Left ventricle myocardium inferior (tissue), 1 donor: ENCODE measurements at regions not wholly inside any gene's neighbourhood (a gene's known extent, or its start where the extent isn't known, plus 50 kb on each side); places are given as distances from the start of the nearest gene placed in this dataset.

Source experiments
- DNase-seq: peaks from one replicate; pipeline ENCODE4 v3.0.0-alpha.2; 2020
- H3K27ac ChIP-seq: fragments of 200-600 bp; replicated peaks from 2 replicates; pipeline ENCODE4 v1.8.0; 2021
- H3K27me3 ChIP-seq: fragments of 200-600 bp; 2 replicates; pipeline ENCODE4 v1.8.0; 2021; ENCODE audit warnings: low read depth
- H3K36me3 ChIP-seq: fragments of 200-600 bp; 2 replicates; pipeline ENCODE4 v1.8.0; 2021
- H3K4me1 ChIP-seq: fragments of 200-600 bp; 2 replicates; pipeline ENCODE4 v1.8.0; 2021
- H3K4me3 ChIP-seq: fragments of 200-600 bp; 2 replicates; pipeline ENCODE4 v1.8.0; 2021; ENCODE audit warnings: mild to moderate bottlenecking, moderate library complexity
- H3K9me3 ChIP-seq: fragments of 200-600 bp; replicated peaks from 2 replicates; pipeline ENCODE4 v1.8.0; 2021
- CTCF ChIP-seq: fragments of 200-600 bp; IDR thresholded peaks from 2 replicates; pipeline ENCODE4 v1.8.0; 2021; ENCODE audit warnings: antibody characterized with exemption, mild to moderate bottlenecking, borderline replicate concordance
- intact Hi-C: fragments of 100-400 bp; cut with micrococcal nuclease; formaldehyde crosslinking; loops from one replicate; pipeline ENCODE4 v1.11.0; 2022
- donor health status: DM: no; HTN: yes; CAD: no; lungs with severe emphysema.

- no peak for TF ChIP-seq CTCF
- no peak for DNase-seq
- Histone ChIP-seq H3K27me3 (no peaks in the 10 kb centered on the region), H3K9me3 (no peaks in the 10 kb centered on the region), H3K4me1 (no peaks in the 10 kb centered on the region), H3K27ac (no peak overlapping the region), H3K4me3 (no peak overlapping the region), H3K36me3 (no peaks in the 10 kb centered on the region)
- intact Hi-C loops: no loop called here
These were observed 78.2 kb downstream of the MSL3 start for GRCh38 chrX:11836284-11836683.

DNA sequence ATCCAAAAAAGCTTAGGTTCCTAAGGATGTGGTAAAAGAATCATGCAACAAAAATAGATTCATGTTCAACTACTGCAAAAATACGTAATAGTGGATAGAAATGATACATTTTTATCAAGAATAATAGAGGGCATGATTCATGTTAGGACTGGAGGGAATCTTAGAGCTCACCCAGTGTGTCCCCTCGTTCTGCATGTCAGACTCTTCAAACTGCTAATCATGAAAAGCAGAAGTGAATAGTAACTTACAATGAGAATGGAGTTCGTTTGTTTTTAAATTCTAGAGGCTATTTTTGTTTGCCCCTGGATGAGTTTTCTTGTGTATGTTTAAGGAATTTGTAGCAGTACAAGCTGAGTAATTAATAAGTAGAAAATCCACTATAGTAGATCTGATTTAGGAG lies 79.4 kb downstream of the MSL3 start:
- Histone ChIP-seq H3K4me3 (no peak overlapping the region), H3K4me1 (no peaks in the 10 kb centered on the region), H3K27me3 (no peaks in the 10 kb centered on the region), H3K9me3 (no peaks in the 10 kb centered on the region), H3K27ac (no peak overlapping the region), H3K36me3 (no peaks in the 10 kb centered on the region)
- no peak for TF ChIP-seq CTCF
- no peak for DNase-seq
- intact Hi-C loops: no loop called here

- Histone ChIP-seq H3K27ac (no peak overlapping the region), H3K36me3 (no peaks in the 10 kb centered on the region), H3K27me3 (no peaks in the 10 kb centered on the region), H3K4me3 (no peak overlapping the region), H3K9me3 (no peaks in the 10 kb centered on the region), H3K4me1 (no peaks in the 10 kb centered on the region)
- no peak for DNase-seq
- intact Hi-C loops: no loop called here
- TF ChIP-seq CTCF: no peak
These were observed 106.1 kb downstream of the MSL3 start for GRCh38 chrX:11864171-11864570.

DNA sequence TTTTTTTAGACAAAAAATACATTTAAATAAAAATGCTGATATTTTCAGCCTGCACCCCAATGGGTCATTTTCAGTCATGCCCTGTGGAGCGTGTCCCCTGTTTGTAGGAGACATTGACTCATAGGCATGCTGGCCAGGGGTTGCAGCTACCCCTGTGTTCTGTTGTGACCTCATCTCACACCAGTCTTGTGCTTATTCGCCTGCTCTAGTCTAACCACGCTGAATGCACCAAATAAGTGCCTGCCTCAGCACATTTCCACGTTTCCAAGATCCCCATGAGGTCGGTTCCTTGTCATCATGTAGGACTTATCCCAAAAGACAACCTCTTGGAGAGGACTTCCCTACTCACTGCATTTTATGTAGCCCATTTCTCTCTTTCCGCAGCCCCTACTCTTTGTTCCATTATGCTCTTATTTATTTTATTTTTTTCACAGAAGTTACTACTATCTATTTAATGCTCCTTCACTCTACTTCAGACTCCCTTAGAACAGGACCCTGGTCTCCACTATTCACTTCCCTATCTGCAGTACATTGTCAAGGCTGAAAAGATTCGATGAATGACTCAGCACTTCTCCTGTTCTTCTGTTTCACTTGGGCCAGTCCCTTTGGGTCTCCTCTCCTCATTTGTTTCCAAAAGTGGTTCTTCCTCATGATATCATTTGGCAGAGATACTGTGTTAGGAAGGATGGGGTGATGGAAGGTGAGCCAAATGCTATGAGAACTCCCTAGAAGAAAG lies 109.7 kb downstream of the MSL3 start:
- intact Hi-C loops: no loop called here

DNA sequence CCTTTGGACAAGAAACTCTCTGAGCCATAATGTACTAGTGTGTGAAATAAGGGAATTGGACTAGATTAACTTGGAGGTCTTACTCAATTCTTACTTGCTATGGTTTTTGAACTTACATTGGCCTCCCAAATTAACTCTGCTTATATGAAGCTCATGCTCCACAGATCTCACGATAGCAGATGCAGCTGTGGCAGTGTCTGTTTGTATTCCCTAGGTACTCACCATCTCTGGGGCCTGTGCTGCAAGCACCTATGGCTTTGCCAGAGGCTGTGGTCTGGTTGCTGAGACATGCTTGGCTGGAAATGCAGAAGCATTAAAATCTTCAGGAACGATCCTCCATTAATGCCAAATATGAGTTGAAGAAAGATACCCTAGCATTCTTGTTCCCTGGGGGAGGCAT lies 112.8 kb downstream of the MSL3 start:
- no peaks in the 10 kb centered on the region for H3K27me3 ChIP-seq
- no peak for DNase-seq
- intact Hi-C loops: no loop called here
- no peaks in the 10 kb centered on the region for H3K36me3 ChIP-seq
- no peaks in the 10 kb centered on the region for H3K9me3 ChIP-seq
- H3K4me3 ChIP-seq: no peak overlapping the region
- TF ChIP-seq CTCF: no peak
- H3K4me1 ChIP-seq: no peaks in the 10 kb centered on the region
- no peak overlapping the region for H3K27ac ChIP-seq

More for the DNA sequence above, 109.7 kb downstream of the MSL3 start:
- Histone ChIP-seq H3K4me1 (no peaks in the 10 kb centered on the region), H3K27me3 (no peaks in the 10 kb centered on the region), H3K4me3 (no peak overlapping the region), H3K27ac (no peak overlapping the region), H3K36me3 (no peaks in the 10 kb centered on the region), H3K9me3 (no peaks in the 10 kb centered on the region)
- TF ChIP-seq CTCF: no peak
- DNase-seq: no peak
